Upper lobe of right lung (tissue), 1 donor: ENCODE measurements at regions not wholly inside any gene's neighbourhood (a gene's known extent, or its start where the extent isn't known, plus 50 kb on each side); places are given as distances from the start of the nearest gene placed in this dataset.

ENCODE experiments used
- ATAC-seq: fragments of 200-7000 bp; cut with Tn5 transposase; one replicate; pipeline ENCODE4 v1.9.1; 2020; ENCODE audit warnings: mild to moderate bottlenecking, moderate library complexity
- DNase-seq: peaks from one replicate; pipeline ENCODE4 v3.0.0-alpha.2; 2020
- H3K27ac ChIP-seq: fragments of 200-600 bp; one replicate; pipeline ENCODE4 v1.8.0; 2022
- H3K27me3 ChIP-seq: fragments of 200-600 bp; one replicate; pipeline ENCODE4 v1.8.0; 2022; ENCODE audit warnings: mild to moderate bottlenecking
- H3K36me3 ChIP-seq: fragments of 200-600 bp; one replicate; pipeline ENCODE4 v1.8.0; 2022
- H3K4me1 ChIP-seq: fragments of 200-600 bp; one replicate; pipeline ENCODE4 v1.8.0; 2022
- H3K4me3 ChIP-seq: fragments of 200-600 bp; one replicate; pipeline ENCODE4 v1.8.0; 2022; ENCODE audit warnings: mild to moderate bottlenecking
- H3K9me3 ChIP-seq: fragments of 200-600 bp; one replicate; pipeline ENCODE4 v1.8.0; 2022
- CTCF ChIP-seq: fragments of 200-600 bp; IDR thresholded peaks from one replicate; pipeline ENCODE4 v1.8.0; 2022; ENCODE audit warnings: antibody characterized with exemption
- intact Hi-C: fragments of 100-400 bp; cut with DNase I; formaldehyde crosslinking; loops from one replicate; pipeline ENCODE4 v1.11.0; 2022
- donor health status: DM: no; HTN: yes; CAD: no; lungs with severe emphysema.

- Histone ChIP-seq H3K27ac (no peak overlapping the region), H3K36me3 (no peaks in the 10 kb centered on the region), H3K4me3 (no peak overlapping the region), H3K4me1 (no peaks in the 10 kb centered on the region), H3K27me3 (no peaks in the 10 kb centered on the region), H3K9me3 (no peaks in the 10 kb centered on the region)
- intact Hi-C loops, result no loop called here
- ATAC-seq (no peak), DNase-seq (no peak)
- no peak for TF ChIP-seq CTCF
Observed at GRCh38 chr21:14753466-14754258, 207.5 kb upstream of the SAMSN1 start.

- no peak for ATAC-seq
- intact Hi-C loops, result no loop called here
- TF ChIP-seq CTCF, result no peak
Observed at GRCh38 chr21:14753069-14753465, 207.0 kb upstream of the SAMSN1 start.

GRCh38 chr21:14752345-14752909, 206.3 kb upstream of the SAMSN1 start:
- no peak for DNase-seq
- Histone ChIP-seq H3K4me1 (no peaks in the 10 kb centered on the region), H3K27me3 (no peaks in the 10 kb centered on the region), H3K4me3 (no peak overlapping the region), H3K36me3 (no peaks in the 10 kb centered on the region), H3K27ac (no peak overlapping the region), H3K9me3 (no peaks in the 10 kb centered on the region)
- intact Hi-C loops, result no loop called here
- TF ChIP-seq CTCF, result no peak
- no peak for ATAC-seq

More at GRCh38 chr21:14753069-14753465, 207.0 kb upstream of the SAMSN1 start:
- Histone ChIP-seq H3K27ac (no peak overlapping the region), H3K4me3 (no peak overlapping the region), H3K27me3 (no peaks in the 10 kb centered on the region), H3K9me3 (no peaks in the 10 kb centered on the region), H3K4me1 (no peaks in the 10 kb centered on the region), H3K36me3 (no peaks in the 10 kb centered on the region)
- no peak for DNase-seq

GRCh38 chr21:14751602-14752344, 205.7 kb upstream of the SAMSN1 start:
- DNase-seq (no peak), ATAC-seq (no peak)
- intact Hi-C loops, result no loop called here

GRCh38 chr21:14751011-14751410, 204.9 kb upstream of the SAMSN1 start:
- H3K4me3 ChIP-seq, result no peak overlapping the region
- no peak overlapping the region for H3K27ac ChIP-seq
- TF ChIP-seq CTCF, result no peak
- no peaks in the 10 kb centered on the region for H3K36me3 ChIP-seq
- no peaks in the 10 kb centered on the region for H3K27me3 ChIP-seq
- ATAC-seq, result no peak
- H3K4me1 ChIP-seq, result no peaks in the 10 kb centered on the region
- no peaks in the 10 kb centered on the region for H3K9me3 ChIP-seq
- DNase-seq, result no peak
- intact Hi-C loops, result no loop called here

More at GRCh38 chr21:14751602-14752344, 205.7 kb upstream of the SAMSN1 start:
- Histone ChIP-seq H3K4me1 (no peaks in the 10 kb centered on the region), H3K27ac (no peak overlapping the region), H3K4me3 (no peak overlapping the region), H3K36me3 (no peaks in the 10 kb centered on the region), H3K9me3 (no peaks in the 10 kb centered on the region), H3K27me3 (no peaks in the 10 kb centered on the region)
- TF ChIP-seq CTCF, result no peak
